Naive B cell (primary cell): ENCODE measurements at regions not wholly inside any gene's neighbourhood (a gene's known extent, or its start where the extent isn't known, plus 50 kb on each side); places are given as distances from the start of the nearest gene placed in this dataset.
A peak's percentile ranks its signal among the peaks of the same experiment; 100 is the strongest.

ENCODE experiments used
- ATAC-seq, 2 donors: fragments of 150-1000 bp; cut with Tn5 transposase; 2 replicates each; pipeline ENCODE4 v1.10.0; 2021; ENCODE audit warnings: low read depth in 2 of 2, mild to moderate bottlenecking in 2 of 2, moderate library complexity in 2 of 2
- DNase-seq: peaks from one replicate; pipeline ENCODE4 v3.0.0; 2022
- H3K27ac Mint-ChIP-seq, 6 donors: one replicate each; pipeline ENCODE4 v1.8.0; 2020 to 2022; ENCODE audit warnings: mild to moderate bottlenecking in 6 of 6, mixed read lengths in 6 of 6, moderate library complexity in 5 of 6, inconsistent platforms in 2 of 6
- H3K27me3 Mint-ChIP-seq, 3 donors: one replicate each; pipeline ENCODE4 v1.8.0; 2021 to 2022; ENCODE audit warnings: mixed read lengths in 3 of 3, mild to moderate bottlenecking in 1 of 3
- H3K36me3 Mint-ChIP-seq, 2 donors: one replicate each; pipeline ENCODE4 v1.8.0; 2020 to 2022; ENCODE audit warnings: mixed read lengths in 2 of 2, inconsistent platforms in 1 of 2, mild to moderate bottlenecking in 1 of 2
- H3K4me1 Mint-ChIP-seq, 3 donors: one replicate each; pipeline ENCODE4 v1.8.0; 2020 to 2022; ENCODE audit warnings: mixed read lengths in 3 of 3, inconsistent platforms in 1 of 3, mild to moderate bottlenecking in 1 of 3, moderate library complexity in 1 of 3
- H3K4me3 Mint-ChIP-seq, 8 donors: one replicate each; pipeline ENCODE4 v1.8.0; 2020 to 2022; ENCODE audit warnings: mild to moderate bottlenecking in 8 of 8, mixed read lengths in 8 of 8, moderate library complexity in 8 of 8, inconsistent platforms in 2 of 8
- H3K9me3 Mint-ChIP-seq, 7 donors: one replicate each; pipeline ENCODE4 v1.8.0; 2020 to 2022; ENCODE audit warnings: mixed read lengths in 7 of 7, mild to moderate bottlenecking in 5 of 7, inconsistent platforms in 2 of 7, moderate library complexity in 1 of 7

DNA sequence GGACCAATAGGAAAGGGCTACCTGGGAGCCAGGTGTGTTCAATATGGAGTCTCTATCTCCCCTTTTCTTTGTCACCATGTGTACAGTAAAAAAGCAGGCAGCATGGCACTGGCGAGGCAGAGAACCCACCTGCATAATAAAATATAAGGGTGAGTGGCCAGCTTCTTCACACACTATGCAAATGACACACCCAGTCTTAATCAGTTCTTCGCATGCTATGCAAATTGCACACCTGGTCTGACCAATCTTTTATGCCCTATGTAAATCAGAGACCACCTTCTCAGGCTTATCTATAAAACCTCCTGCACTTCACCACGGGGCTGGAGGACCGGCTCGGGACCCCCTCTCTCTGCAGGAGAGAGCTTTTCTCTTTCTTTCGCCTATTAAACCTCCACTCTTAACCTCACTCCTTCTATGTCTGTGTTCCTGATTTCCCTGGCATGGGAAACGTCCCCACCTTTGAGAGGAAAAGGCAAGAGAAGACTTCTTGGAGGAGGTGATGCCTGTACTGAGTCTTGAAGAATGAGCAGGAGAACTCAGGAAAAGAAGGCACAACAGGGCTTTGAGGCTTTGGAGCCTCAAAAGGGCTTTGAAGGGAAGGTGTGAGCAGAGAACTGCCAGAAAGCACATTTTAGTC lies 502.1 kb downstream of the GRIN2A start:
- Mint-ChIP-seq H3K36me3 (peaks cover 7 to 13% of the 10 kb centered on the region in 2 donors), H3K4me3 (no peak overlapping the region), H3K9me3 (peaks cover 6 to 21% (median 7%) of the 10 kb centered on the region in 7 donors), H3K27ac (no peak overlapping the region), H3K27me3 (peaks cover 13 to 23% (median 22%) of the 10 kb centered on the region in 3 donors), H3K4me1 (no peaks in the 10 kb centered on the region)
- ATAC-seq (no peak), DNase-seq (no peak)

DNA sequence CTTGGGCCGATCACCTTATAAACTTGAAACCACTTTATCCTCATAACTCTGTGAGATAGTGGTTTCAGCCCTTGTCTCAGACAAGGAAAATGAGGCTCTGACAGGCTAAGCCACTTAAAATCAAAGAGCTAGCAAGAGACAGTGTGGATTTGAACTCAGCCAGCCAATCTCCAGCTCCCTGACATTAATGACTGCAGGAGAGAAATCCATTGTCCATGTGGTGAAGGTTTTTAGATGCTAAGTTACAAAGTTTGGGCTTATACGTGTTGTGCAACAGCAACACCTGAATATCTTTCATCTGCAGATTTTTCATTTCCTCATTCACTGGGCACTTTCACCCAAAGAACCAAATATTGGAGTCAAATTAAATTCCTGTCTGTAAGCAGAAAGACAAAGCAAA lies 501.3 kb downstream of the GRIN2A start:
- Mint-ChIP-seq H3K36me3 (peaks cover 7 to 13% of the 10 kb centered on the region in 2 donors), H3K4me3 (no peak overlapping the region), H3K27ac (no peak overlapping the region), H3K9me3 (peaks cover 6 to 21% (median 9%) of the 10 kb centered on the region in 7 donors), H3K4me1 (no peaks in the 10 kb centered on the region), H3K27me3 (peaks cover 8 to 16% (median 14%) of the 10 kb centered on the region in 3 donors)
- no peak for DNase-seq
- no peak for ATAC-seq

DNA sequence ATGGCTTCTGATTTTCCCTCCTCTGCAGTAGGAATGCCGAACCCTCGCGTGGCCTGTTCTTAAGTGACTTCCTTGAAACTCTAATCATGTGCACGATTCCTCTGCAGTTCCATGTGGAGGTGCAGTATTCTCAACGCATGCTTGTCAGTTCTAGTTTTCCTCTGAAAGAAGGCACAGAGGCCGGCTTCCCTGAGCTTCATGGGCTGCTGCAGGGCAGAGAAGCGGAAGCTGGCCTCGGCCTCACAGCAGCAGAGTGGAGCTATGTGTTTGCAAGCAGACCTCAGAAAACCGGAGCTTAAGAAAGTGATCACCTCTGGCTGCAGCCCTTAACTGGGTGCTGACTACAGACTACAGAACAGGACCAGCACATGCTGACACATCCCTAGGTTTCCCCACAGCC lies 500.7 kb downstream of the GRIN2A start:
- H3K9me3 Mint-ChIP-seq = peaks cover 6 to 21% (median 9%) of the 10 kb centered on the region in 7 donors
- no peak overlapping the region for H3K4me3 Mint-ChIP-seq

GRCh38 chr16:9682320-9682719 lies 499.9 kb downstream of the GRIN2A start:
- Mint-ChIP-seq H3K4me1 (no peaks in the 10 kb centered on the region), H3K4me3 (no peak overlapping the region), H3K27ac (no peak overlapping the region), H3K9me3 (peaks cover 6 to 21% (median 11%) of the 10 kb centered on the region in 7 donors), H3K27me3 (peaks cover 4 to 8% (median 5%) of the 10 kb centered on the region in 3 donors), H3K36me3 (peaks cover 7 to 13% of the 10 kb centered on the region in 2 donors)
- no peak for DNase-seq
- ATAC-seq = no peak

More for the DNA sequence above, 500.7 kb downstream of the GRIN2A start:
- Mint-ChIP-seq H3K36me3 (peaks cover 7 to 13% of the 10 kb centered on the region in 2 donors), H3K27ac (no peak overlapping the region), H3K27me3 (peaks cover 8 to 12% (median 8%) of the 10 kb centered on the region in 3 donors), H3K4me1 (no peaks in the 10 kb centered on the region)
- ATAC-seq (no peak), DNase-seq (no peak)

GRCh38 chr16:9683677-9684076 lies 498.6 kb downstream of the GRIN2A start:
- Mint-ChIP-seq H3K4me3 (no peak overlapping the region), H3K27me3 (peaks cover 4 to 8% (median 4%) of the 10 kb centered on the region in 3 donors), H3K4me1 (no peaks in the 10 kb centered on the region), H3K9me3 (peaks cover 6 to 21% (median 11%) of the 10 kb centered on the region in 7 donors), H3K36me3 (peaks cover 7 to 13% of the 10 kb centered on the region in 2 donors), H3K27ac (peak overlapping the region in 1 of 6 donors; percentile 33)
- ATAC-seq (no peak), DNase-seq (no peak)

DNA sequence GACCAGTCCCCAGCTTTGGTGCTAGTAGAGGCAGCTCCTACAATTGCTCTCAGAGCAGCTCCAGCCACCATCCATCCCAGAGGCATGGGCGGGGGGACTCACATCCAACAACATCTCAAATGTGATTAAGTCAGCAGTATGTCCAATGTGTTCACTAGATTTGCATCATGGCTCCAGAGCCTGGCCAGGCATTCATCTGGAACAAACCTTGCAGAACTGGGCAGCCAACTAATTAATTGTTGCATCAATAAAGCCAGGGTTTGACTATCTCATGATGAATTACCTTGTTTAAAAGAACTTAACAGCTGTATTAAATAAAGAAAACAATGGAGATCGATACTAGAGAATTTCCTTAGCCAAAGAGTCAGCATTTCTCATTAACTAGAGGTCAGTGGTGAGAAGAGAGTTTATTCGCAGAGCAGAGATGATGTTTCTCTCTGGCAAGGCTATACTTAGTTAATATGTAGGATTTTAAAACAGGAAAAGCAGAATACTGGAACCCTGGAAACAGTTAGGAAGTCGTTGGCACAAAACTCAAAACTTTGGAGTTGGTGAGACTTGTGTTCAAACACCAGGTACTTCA lies 494.4 kb downstream of the GRIN2A start:
- ATAC-seq (no peak), DNase-seq (no peak)
- no peak overlapping the region for H3K27ac Mint-ChIP-seq
- H3K4me1 Mint-ChIP-seq = no peaks in the 10 kb centered on the region
- peaks cover 3 to 20% (median 12%) of the 10 kb centered on the region in 7 donors for H3K9me3 Mint-ChIP-seq
- H3K27me3 Mint-ChIP-seq = peaks cover 0 to 3% (median 0%) of the 10 kb centered on the region in 3 donors
- H3K4me3 Mint-ChIP-seq = no peak overlapping the region
- peaks cover 7 to 9% of the 10 kb centered on the region in 2 donors for H3K36me3 Mint-ChIP-seq

DNA sequence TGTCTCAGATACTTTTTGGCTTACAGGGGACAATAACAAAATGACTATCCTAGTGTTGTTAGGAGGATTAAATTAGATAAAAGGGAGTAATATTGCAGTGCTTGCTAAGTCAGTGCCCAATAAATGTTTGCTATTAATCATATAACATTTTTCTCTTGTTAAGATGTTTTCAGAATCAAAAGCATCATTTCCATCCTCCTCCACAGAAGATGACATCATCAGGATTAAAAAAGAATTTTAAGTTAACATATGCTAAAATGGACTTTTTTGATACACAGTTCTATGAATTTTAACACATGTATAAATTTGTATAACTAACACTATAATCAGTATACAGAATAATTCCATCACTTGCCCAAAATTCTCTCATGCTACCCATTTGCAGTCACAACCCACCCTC lies 492.6 kb downstream of the GRIN2A start:
- Mint-ChIP-seq H3K27ac (no peak overlapping the region), H3K27me3 (peaks cover 0 to 12% (median 5%) of the 10 kb centered on the region in 3 donors), H3K4me1 (no peaks in the 10 kb centered on the region), H3K9me3 (peaks cover 0 to 7% (median 0%) of the 10 kb centered on the region in 7 donors), H3K36me3 (no peaks in the 10 kb centered on the region), H3K4me3 (no peak overlapping the region)
- no peak for DNase-seq
- no peak for ATAC-seq

GRCh38 chr16:9695152-9695551 lies 487.1 kb downstream of the GRIN2A start:
- Mint-ChIP-seq H3K4me3 (no peak overlapping the region), H3K9me3 (peaks cover 0 to 3% (median 0%) of the 10 kb centered on the region in 7 donors), H3K4me1 (no peaks in the 10 kb centered on the region), H3K36me3 (no peaks in the 10 kb centered on the region), H3K27ac (no peak overlapping the region), H3K27me3 (peaks cover 10 to 17% (median 13%) of the 10 kb centered on the region in 3 donors)
- no peak for ATAC-seq
- no peak for DNase-seq
